ENCODE measurements at regions not wholly inside any gene's neighbourhood (a gene's known extent, or its start where the extent isn't known, plus 50 kb on each side); places are given as distances from the start of the nearest gene placed in this dataset.

DNA sequence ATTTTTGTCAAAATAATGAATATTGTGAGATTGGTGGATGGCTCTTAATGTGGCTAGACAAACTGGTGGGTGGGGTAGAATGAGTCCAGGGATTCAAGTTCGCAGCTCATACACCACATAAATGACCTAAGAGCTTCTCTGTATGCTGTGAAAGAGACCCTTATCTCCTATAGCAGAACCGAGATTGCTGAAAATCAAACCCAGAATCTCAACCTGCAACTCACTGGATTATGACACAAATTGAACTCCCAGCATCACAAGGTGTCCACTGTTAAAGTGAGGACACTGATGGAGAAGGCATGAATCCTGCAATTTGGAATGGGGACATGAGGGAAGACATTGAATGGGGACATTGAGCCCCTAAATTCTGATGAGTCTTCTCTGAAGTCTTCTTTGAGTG, 51.3 kb upstream of the CNKSR3 start:
- Mint-ChIP-seq H3K9me3 (no peaks in the 10 kb centered on the region), H3K27ac (no peak overlapping the region), H3K4me3 (no peak overlapping the region), H3K27me3 (ENCODE audit: low read depth) (peaks cover 25% of the 10 kb centered on the region), H3K36me3 (ENCODE audit: insufficient read depth in 2 of 2) (no peaks in the 10 kb centered on the region), H3K4me1 (ENCODE audit: low read depth) (no peaks in the 10 kb centered on the region)
- DNase-seq (no peak), ATAC-seq (replicated peaks in 1 of 2) (no peak)

GRCh38 chr6:154565331-154565730, 54.8 kb upstream of the CNKSR3 start:
- Mint-ChIP-seq H3K36me3 (ENCODE audit: insufficient read depth in 2 of 2) (no peaks in the 10 kb centered on the region), H3K27ac (no peak overlapping the region), H3K9me3 (no peaks in the 10 kb centered on the region), H3K4me3 (no peak overlapping the region), H3K4me1 (ENCODE audit: low read depth) (no peaks in the 10 kb centered on the region), H3K27me3 (ENCODE audit: low read depth) (peaks cover 10% of the 10 kb centered on the region)
- ATAC-seq (replicated peaks in 1 of 2): no peak
- no peak for DNase-seq

GRCh38 chr6:154566866-154567265, 56.4 kb upstream of the CNKSR3 start:
- ATAC-seq (replicated peaks in 1 of 2): no peak
- Mint-ChIP-seq H3K4me1 (ENCODE audit: low read depth) (no peaks in the 10 kb centered on the region), H3K36me3 (ENCODE audit: insufficient read depth in 2 of 2) (no peaks in the 10 kb centered on the region), H3K9me3 (no peaks in the 10 kb centered on the region), H3K27ac (no peak overlapping the region), H3K4me3 (no peak overlapping the region), H3K27me3 (ENCODE audit: low read depth) (no peaks in the 10 kb centered on the region)
- no peak for DNase-seq

GRCh38 chr6:154567695-154568220, 57.3 kb upstream of the CNKSR3 start:
- Mint-ChIP-seq H3K36me3 (ENCODE audit: insufficient read depth in 2 of 2) (no peaks in the 10 kb centered on the region), H3K27ac (no peak overlapping the region), H3K4me1 (ENCODE audit: low read depth) (no peaks in the 10 kb centered on the region), H3K27me3 (ENCODE audit: low read depth) (peaks cover 6% of the 10 kb centered on the region), H3K9me3 (no peaks in the 10 kb centered on the region), H3K4me3 (no peak overlapping the region)
- no peak for ATAC-seq (replicated peaks in 1 of 2)
- no peak for DNase-seq

GRCh38 chr6:154569156-154569862, 58.8 kb upstream of the CNKSR3 start:
- ATAC-seq (replicated peaks in 1 of 2) (no peak), DNase-seq (no peak)
- H3K4me3 Mint-ChIP-seq: no peak overlapping the region
- H3K9me3 Mint-ChIP-seq: no peaks in the 10 kb centered on the region
- H3K36me3 Mint-ChIP-seq (ENCODE audit: insufficient read depth in 2 of 2): no peaks in the 10 kb centered on the region
- H3K27me3 Mint-ChIP-seq (ENCODE audit: low read depth): peaks cover 6% of the 10 kb centered on the region
- no peaks in the 10 kb centered on the region for H3K4me1 Mint-ChIP-seq (ENCODE audit: low read depth)
- H3K27ac Mint-ChIP-seq: peak overlapping the region; percentile 25

DNA sequence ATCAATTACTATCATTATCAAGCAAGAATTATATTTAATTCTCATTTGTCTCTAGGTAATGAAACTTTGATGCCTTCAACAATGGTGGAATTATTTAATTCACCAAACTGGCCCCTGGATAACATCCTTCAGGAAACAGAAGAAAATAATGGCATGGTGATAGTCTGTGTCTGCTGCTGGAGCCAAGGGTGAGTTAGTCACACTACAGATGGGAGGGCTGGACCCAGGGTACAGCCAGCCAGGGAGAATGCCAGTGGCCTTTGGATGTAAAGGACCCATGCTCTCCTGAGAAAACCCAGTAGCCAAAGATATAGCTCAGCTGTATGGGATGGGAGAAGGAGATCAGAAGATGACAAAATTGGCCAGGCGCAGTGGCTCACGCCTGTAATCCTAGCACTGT, 60.0 kb upstream of the CNKSR3 start:
- no peaks in the 10 kb centered on the region for H3K9me3 Mint-ChIP-seq
- no peaks in the 10 kb centered on the region for H3K4me1 Mint-ChIP-seq (ENCODE audit: low read depth)
- H3K27ac Mint-ChIP-seq: no peak overlapping the region
- no peak overlapping the region for H3K4me3 Mint-ChIP-seq
- no peak for DNase-seq
- ATAC-seq (replicated peaks in 1 of 2): no peak
- H3K27me3 Mint-ChIP-seq (ENCODE audit: low read depth): peaks cover 6% of the 10 kb centered on the region
- no peaks in the 10 kb centered on the region for H3K36me3 Mint-ChIP-seq (ENCODE audit: insufficient read depth in 2 of 2)

GRCh38 chr6:154572556-154572955, 62.1 kb upstream of the CNKSR3 start:
- ATAC-seq (replicated peaks in 1 of 2) (no peak), DNase-seq (no peak)
- no peak overlapping the region for H3K4me3 Mint-ChIP-seq
- H3K36me3 Mint-ChIP-seq (ENCODE audit: insufficient read depth in 2 of 2): no peaks in the 10 kb centered on the region
- no peak overlapping the region for H3K27ac Mint-ChIP-seq
- H3K27me3 Mint-ChIP-seq (ENCODE audit: low read depth): peaks cover 6% of the 10 kb centered on the region
- H3K4me1 Mint-ChIP-seq (ENCODE audit: low read depth): no peaks in the 10 kb centered on the region
- peaks cover 0 to 1% of the 10 kb centered on the region in 2 donors for H3K9me3 Mint-ChIP-seq

- no peaks in the 10 kb centered on the region for H3K27me3 Mint-ChIP-seq (ENCODE audit: low read depth)
These were observed 67.6 kb upstream of the CNKSR3 start for GRCh38 chr6:154578004-154578559.

DNA sequence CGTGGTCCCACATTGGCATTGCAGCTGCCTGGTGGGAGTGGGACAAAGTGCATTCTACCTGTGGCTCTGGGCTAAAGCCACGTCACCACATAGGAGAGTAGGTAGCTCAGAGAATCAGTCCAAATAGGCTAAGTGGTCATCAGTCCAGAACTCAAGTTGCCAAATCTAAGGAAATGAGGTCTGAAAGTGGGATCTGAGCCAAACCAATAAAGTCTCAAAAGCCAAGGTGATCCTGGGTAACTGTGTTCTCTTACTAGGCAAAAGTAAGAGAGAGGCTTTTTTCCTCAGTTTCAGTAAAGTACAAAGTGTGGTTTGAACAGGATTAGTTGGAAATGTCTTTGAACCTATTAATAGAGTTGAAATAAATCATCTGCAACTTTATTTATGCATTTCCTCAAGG, 68.6 kb upstream of the CNKSR3 start:
- H3K9me3 Mint-ChIP-seq: peaks cover 2 to 7% of the 10 kb centered on the region in 2 donors
- H3K36me3 Mint-ChIP-seq (ENCODE audit: insufficient read depth in 2 of 2): peaks cover 3 to 4% of the 10 kb centered on the region in 2 donors
- H3K27ac Mint-ChIP-seq: no peak overlapping the region
- H3K27me3 Mint-ChIP-seq (ENCODE audit: low read depth): no peaks in the 10 kb centered on the region
- no peak overlapping the region for H3K4me3 Mint-ChIP-seq
- H3K4me1 Mint-ChIP-seq (ENCODE audit: low read depth): no peaks in the 10 kb centered on the region
- DNase-seq: no peak
- no peak for ATAC-seq (replicated peaks in 1 of 2)

More at GRCh38 chr6:154578004-154578559, 67.6 kb upstream of the CNKSR3 start:
- Mint-ChIP-seq H3K36me3 (ENCODE audit: insufficient read depth in 2 of 2) (peaks cover 3 to 4% of the 10 kb centered on the region in 2 donors), H3K4me3 (no peak overlapping the region), H3K27ac (no peak overlapping the region), H3K4me1 (ENCODE audit: low read depth) (no peaks in the 10 kb centered on the region), H3K9me3 (peaks cover 2 to 7% of the 10 kb centered on the region in 2 donors)
- no peak for ATAC-seq (replicated peaks in 1 of 2)
- no peak for DNase-seq

DNA sequence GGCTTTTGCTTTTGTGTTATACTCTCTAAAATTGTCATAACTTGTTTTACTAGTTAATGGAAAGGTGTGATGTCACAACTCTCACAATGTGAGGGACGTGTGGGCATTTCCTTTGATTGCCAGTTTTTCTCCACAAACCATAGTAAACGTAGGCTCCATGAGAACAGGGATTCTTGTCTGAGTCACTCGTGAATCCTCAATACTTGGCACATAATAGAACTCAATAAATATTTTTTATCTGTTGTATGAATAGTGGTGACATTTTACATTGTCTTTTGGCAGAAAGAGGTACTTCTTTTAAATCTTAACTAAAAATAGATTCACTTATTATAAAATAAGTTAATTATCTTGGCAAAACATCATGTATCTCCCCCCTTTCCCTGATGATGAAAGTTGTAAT, 69.0 kb upstream of the CNKSR3 start:
- no peak for ATAC-seq (replicated peaks in 1 of 2)
- Mint-ChIP-seq H3K36me3 (ENCODE audit: insufficient read depth in 2 of 2) (peaks cover 3 to 4% of the 10 kb centered on the region in 2 donors), H3K4me1 (ENCODE audit: low read depth) (no peaks in the 10 kb centered on the region), H3K9me3 (peaks cover 2 to 7% of the 10 kb centered on the region in 2 donors), H3K27me3 (ENCODE audit: low read depth) (no peaks in the 10 kb centered on the region), H3K27ac (no peak overlapping the region), H3K4me3 (no peak overlapping the region)
- DNase-seq: no peak

DNA sequence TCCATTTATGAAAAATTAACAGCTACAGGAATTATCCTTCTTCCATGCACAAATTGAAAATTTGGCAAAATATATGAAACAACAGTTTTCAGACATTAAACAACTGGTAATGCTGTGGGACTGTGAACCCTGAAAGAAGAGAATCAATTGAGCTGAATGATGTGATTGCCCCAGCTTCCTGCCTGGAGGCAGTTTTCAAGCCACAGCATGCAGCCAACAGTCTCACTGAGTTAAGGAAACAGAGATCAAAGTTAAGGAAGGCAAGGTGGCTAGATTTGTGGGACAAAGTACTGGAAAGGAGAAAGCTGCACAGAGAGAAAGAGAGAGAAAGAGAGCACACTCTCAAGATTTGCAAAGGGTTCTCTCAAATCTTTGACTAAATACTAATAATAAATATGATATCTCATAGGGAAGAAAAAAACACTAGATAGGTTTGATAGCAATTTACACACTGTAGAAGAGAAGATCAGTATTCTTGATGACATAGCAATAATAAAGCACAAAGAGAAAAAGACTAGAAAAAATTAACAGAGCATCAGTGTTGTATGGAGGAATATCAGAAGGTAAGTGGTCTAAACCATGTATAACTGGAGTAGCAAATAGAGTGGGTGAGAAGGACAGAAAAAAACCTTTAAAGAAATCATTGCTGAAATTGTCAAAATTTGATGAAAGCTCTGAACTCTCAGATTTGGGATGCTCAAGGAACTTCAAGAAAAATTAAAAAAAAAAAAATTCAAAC, 70.1 kb upstream of the CNKSR3 start:
- H3K4me3 Mint-ChIP-seq: no peak overlapping the region
- no peak for DNase-seq
- ATAC-seq (replicated peaks in 1 of 2): no peak
- peaks cover 2 to 7% of the 10 kb centered on the region in 2 donors for H3K9me3 Mint-ChIP-seq
- peaks cover 3 to 4% of the 10 kb centered on the region in 2 donors for H3K36me3 Mint-ChIP-seq (ENCODE audit: insufficient read depth in 2 of 2)
- H3K27ac Mint-ChIP-seq: no peak overlapping the region
- H3K4me1 Mint-ChIP-seq (ENCODE audit: low read depth): no peaks in the 10 kb centered on the region
- peaks cover 5% of the 10 kb centered on the region for H3K27me3 Mint-ChIP-seq (ENCODE audit: low read depth)

- H3K4me1 Mint-ChIP-seq (ENCODE audit: low read depth): no peaks in the 10 kb centered on the region
- H3K9me3 Mint-ChIP-seq: peaks cover 2 to 6% of the 10 kb centered on the region in 2 donors
- no peak overlapping the region for H3K4me3 Mint-ChIP-seq
These were observed 72.2 kb upstream of the CNKSR3 start for GRCh38 chr6:154582696-154583095.

DNA sequence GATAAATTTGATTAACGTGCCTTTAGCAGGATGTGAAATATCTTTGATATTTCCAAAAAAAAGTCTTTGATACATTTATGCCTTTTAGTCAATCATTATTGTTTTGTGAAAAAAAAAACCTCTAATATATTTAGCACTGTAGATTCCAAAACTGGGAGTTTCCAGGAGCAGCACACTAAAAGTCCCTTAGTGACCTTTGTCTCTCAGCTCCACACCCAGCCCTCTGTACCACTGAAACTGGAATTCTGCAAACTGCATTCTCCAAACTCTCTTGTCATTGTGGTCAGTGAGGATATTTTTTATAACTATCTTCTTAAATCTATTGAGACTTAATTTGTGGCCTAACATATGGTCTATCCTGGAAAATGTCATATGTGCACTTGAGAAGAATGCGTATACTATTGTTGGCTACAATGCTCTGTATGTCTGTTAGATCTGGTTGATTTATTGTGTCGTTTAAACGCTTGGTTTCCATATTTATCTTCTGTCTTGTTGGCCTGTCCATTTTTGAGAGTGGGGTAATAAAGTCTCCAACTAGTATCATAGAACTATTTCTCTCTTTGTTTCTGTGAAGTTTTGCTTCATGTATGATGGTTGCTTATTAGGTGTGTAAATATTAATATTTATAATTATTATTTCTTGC, 73.2 kb upstream of the CNKSR3 start:
- ATAC-seq (replicated peaks in 1 of 2) (no peak), DNase-seq (no peak)
- H3K9me3 Mint-ChIP-seq: peaks cover 2 to 6% of the 10 kb centered on the region in 2 donors
- no peaks in the 10 kb centered on the region for H3K4me1 Mint-ChIP-seq (ENCODE audit: low read depth)
- H3K27me3 Mint-ChIP-seq (ENCODE audit: low read depth): peaks cover 8% of the 10 kb centered on the region
- H3K36me3 Mint-ChIP-seq (ENCODE audit: insufficient read depth in 2 of 2): peaks cover 3 to 4% of the 10 kb centered on the region in 2 donors
- no peak overlapping the region for H3K4me3 Mint-ChIP-seq
- no peak overlapping the region for H3K27ac Mint-ChIP-seq

More at GRCh38 chr6:154582696-154583095, 72.2 kb upstream of the CNKSR3 start:
- Mint-ChIP-seq H3K36me3 (ENCODE audit: insufficient read depth in 2 of 2) (peaks cover 3 to 4% of the 10 kb centered on the region in 2 donors), H3K27ac (no peak overlapping the region), H3K27me3 (ENCODE audit: low read depth) (peaks cover 8% of the 10 kb centered on the region)
- DNase-seq: no peak
- ATAC-seq (replicated peaks in 1 of 2): no peak

All from activated T-cell treated with anti-CD3 and anti-CD28 coated beads, Interleukin-2, amount 50 U/mL, for 72 hours (primary cell).